BLaER1 (cell line): ENCODE measurements at regions not wholly inside any gene's neighbourhood (a gene's known extent, or its start where the extent isn't known, plus 50 kb on each side); places are given as distances from the start of the nearest gene placed in this dataset.

ENCODE experiments used
- H3K27ac ChIP-seq: shearing (Covaris generic); formaldehyde crosslinking; 2 replicates; pipeline ENCODE4 v1.8.1; 2022
- H3K27me3 ChIP-seq: shearing (Covaris generic); formaldehyde crosslinking; 2 replicates; pipeline ENCODE4 v1.8.1; 2022
- H3K36me3 ChIP-seq: shearing (Covaris generic); formaldehyde crosslinking; 2 replicates; pipeline ENCODE4 v1.8.1; 2022
- H3K4me1 ChIP-seq: shearing (Covaris generic); formaldehyde crosslinking; 2 replicates; pipeline ENCODE4 v1.8.1; 2022
- H3K4me2 ChIP-seq: shearing (Covaris generic); formaldehyde crosslinking; 2 replicates; pipeline ENCODE4 v1.8.1; 2022
- H3K4me3 ChIP-seq: shearing (Covaris generic); formaldehyde crosslinking; 2 replicates; pipeline ENCODE4 v1.8.1; 2022
- H3K9ac ChIP-seq: shearing (Covaris generic); formaldehyde crosslinking; 2 replicates; pipeline ENCODE4 v1.8.1; 2022
- H3K9me3 ChIP-seq: shearing (Covaris generic); formaldehyde crosslinking; 2 replicates; pipeline ENCODE4 v1.8.1; 2022
- H4K20me1 ChIP-seq: shearing (Covaris generic); formaldehyde crosslinking; 2 replicates; pipeline ENCODE4 v1.8.1; 2022
- Cebpa-rat ChIP-seq: shearing (Covaris generic); IDR thresholded peaks from 2 replicates; pipeline ENCODE4 v1.8.1; 2022

DNA sequence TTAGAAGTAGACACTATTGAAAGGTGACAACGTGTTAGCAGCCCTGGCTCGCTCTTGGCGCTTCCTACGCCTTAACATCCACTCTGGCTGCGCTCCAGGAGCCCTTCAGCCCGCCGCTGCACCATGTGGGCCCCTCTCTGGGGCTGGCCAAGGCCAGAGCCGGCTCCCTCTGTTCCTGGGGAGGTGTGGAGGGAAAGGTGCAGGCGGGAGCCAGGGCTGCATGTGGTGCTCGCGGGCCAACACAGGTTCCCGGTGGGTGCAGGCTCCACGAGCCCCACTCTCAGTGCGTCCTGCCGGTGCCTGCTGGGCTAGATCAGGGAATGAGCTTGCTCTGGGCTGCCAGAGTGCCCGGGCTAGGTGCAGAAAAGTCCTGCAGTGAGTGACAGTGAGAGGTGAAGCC is 1284.3 kb downstream of the OLFM4 start:
- no peaks in the 10 kb centered on the region for H3K27me3 ChIP-seq
- no peak overlapping the region for H3K4me2 ChIP-seq
- H3K9me3 ChIP-seq, result peaks cover 12% of the 10 kb centered on the region
- no peak overlapping the region for H3K4me3 ChIP-seq
- no peaks in the 10 kb centered on the region for H4K20me1 ChIP-seq
- TF ChIP-seq Cebpa-rat, result no peak
- H3K36me3 ChIP-seq, result no peaks in the 10 kb centered on the region
- H3K9ac ChIP-seq, result no peak overlapping the region
- no peaks in the 10 kb centered on the region for H3K4me1 ChIP-seq
- H3K27ac ChIP-seq, result no peak overlapping the region

DNA sequence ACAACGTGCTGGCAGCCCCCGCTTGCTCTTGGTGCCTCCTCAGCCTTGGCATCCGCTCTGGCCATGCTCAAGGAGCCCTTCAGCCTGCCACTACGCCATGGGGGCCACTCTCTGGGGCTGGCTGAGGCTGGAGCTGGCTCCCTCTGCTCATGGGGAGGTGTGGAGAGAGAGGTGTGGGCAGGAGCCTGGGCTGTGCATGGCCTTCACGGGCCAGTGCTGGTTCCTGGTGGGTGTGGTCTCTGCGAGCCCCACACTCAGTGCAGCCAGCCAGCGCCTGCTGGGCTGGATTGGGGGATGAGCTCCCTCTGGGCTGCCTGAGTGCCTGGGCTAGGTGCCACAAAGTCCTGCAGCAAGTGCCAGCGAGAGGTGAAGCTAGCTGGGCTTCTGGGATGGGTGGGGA is 1289.1 kb downstream of the OLFM4 start:
- no peak for TF ChIP-seq Cebpa-rat
- Histone ChIP-seq H3K9me3 (peaks cover 16% of the 10 kb centered on the region), H3K27ac (no peak overlapping the region), H3K4me2 (no peak overlapping the region), H3K9ac (no peak overlapping the region), H3K27me3 (no peaks in the 10 kb centered on the region), H3K36me3 (no peaks in the 10 kb centered on the region), H4K20me1 (no peaks in the 10 kb centered on the region), H3K4me1 (no peaks in the 10 kb centered on the region), H3K4me3 (no peak overlapping the region)

DNA sequence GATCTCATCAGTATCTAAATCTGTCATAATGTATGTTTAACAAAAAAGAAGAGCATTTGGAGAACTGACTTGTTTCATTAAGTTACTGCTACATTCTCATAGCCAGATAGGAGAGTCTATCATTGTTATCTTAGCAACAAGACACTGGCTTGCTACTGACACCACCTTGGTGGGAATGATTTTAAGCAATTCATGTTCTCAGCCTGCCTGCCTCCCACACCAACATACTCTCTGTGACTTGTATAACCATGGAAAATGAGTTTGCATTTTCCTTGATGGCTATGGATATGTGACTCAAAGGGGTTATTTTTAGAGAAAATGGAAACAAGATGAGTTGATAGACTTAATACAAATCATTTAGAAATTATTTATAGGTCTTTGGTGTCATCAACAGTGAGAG is 1308.9 kb downstream of the OLFM4 start:
- TF ChIP-seq Cebpa-rat, result no peak
- Histone ChIP-seq H3K4me3 (no peak overlapping the region), H3K4me2 (no peak overlapping the region)

GRCh38 chr13:54347531-54347930 is 1318.9 kb downstream of the OLFM4 start:
- Histone ChIP-seq H4K20me1 (no peaks in the 10 kb centered on the region), H3K4me1 (no peaks in the 10 kb centered on the region), H3K36me3 (no peaks in the 10 kb centered on the region), H3K27ac (no peak overlapping the region), H3K4me3 (no peak overlapping the region), H3K27me3 (no peaks in the 10 kb centered on the region), H3K9me3 (no peaks in the 10 kb centered on the region), H3K4me2 (no peak overlapping the region), H3K9ac (no peak overlapping the region)
- TF ChIP-seq Cebpa-rat, result no peak

More for the DNA sequence above, 1308.9 kb downstream of the OLFM4 start:
- H4K20me1 ChIP-seq, result no peaks in the 10 kb centered on the region
- no peaks in the 10 kb centered on the region for H3K4me1 ChIP-seq
- no peaks in the 10 kb centered on the region for H3K9me3 ChIP-seq
- no peak overlapping the region for H3K27ac ChIP-seq
- H3K27me3 ChIP-seq, result no peaks in the 10 kb centered on the region
- H3K36me3 ChIP-seq, result no peaks in the 10 kb centered on the region
- no peak overlapping the region for H3K9ac ChIP-seq

- Histone ChIP-seq H3K36me3 (no peaks in the 10 kb centered on the region), H3K4me3 (no peak overlapping the region), H3K9ac (no peak overlapping the region), H3K4me1 (no peaks in the 10 kb centered on the region), H3K4me2 (no peak overlapping the region), H3K9me3 (no peaks in the 10 kb centered on the region), H3K27ac (no peak overlapping the region), H3K27me3 (no peaks in the 10 kb centered on the region), H4K20me1 (no peaks in the 10 kb centered on the region)
- no peak for TF ChIP-seq Cebpa-rat
Observed at GRCh38 chr13:54356209-54356608, 1327.6 kb downstream of the OLFM4 start.

- Histone ChIP-seq H3K4me3 (no peak overlapping the region), H3K27me3 (no peaks in the 10 kb centered on the region), H4K20me1 (no peaks in the 10 kb centered on the region), H3K27ac (no peak overlapping the region), H3K9me3 (no peaks in the 10 kb centered on the region), H3K4me1 (no peaks in the 10 kb centered on the region), H3K4me2 (no peak overlapping the region), H3K36me3 (no peaks in the 10 kb centered on the region), H3K9ac (no peak overlapping the region)
- TF ChIP-seq Cebpa-rat, result no peak
Observed at GRCh38 chr13:54356849-54357248, 1328.2 kb downstream of the OLFM4 start.

DNA sequence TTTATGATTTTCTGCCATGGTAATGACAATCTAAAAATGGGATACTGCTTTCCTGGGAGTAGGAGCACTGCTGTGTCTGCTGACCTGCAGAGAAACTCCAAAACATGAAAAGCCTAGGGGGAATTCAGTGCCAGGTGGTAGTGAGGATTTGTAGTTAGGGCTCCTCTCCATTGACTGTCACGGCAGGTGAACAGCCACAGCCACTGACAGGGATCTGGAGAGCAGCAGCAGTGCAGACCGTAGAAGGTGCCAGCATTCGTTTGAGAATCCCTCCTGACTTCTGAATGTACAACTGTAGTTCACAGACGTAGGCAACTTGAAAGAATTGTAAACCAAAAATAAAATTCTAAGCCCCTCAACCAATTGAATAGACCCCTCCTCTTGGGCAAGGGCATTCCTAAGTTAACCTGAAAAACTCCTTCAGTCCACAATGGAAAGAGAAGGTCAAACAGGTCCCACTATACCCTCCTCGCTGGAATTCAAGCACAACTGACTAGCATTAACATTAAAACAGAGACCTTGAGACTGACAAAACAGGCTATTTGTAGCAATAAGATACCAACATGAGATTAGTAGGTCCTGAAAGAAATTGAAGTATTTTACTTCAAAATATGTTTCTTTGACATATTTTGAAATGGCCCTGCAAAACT is 1328.8 kb downstream of the OLFM4 start:
- H3K4me3 ChIP-seq, result no peak overlapping the region
- H3K27ac ChIP-seq, result no peak overlapping the region
- no peaks in the 10 kb centered on the region for H3K4me1 ChIP-seq
- no peaks in the 10 kb centered on the region for H3K36me3 ChIP-seq
- H4K20me1 ChIP-seq, result no peaks in the 10 kb centered on the region
- H3K4me2 ChIP-seq, result no peak overlapping the region
- H3K9ac ChIP-seq, result no peak overlapping the region
- TF ChIP-seq Cebpa-rat, result no peak
- no peaks in the 10 kb centered on the region for H3K27me3 ChIP-seq
- no peaks in the 10 kb centered on the region for H3K9me3 ChIP-seq

DNA sequence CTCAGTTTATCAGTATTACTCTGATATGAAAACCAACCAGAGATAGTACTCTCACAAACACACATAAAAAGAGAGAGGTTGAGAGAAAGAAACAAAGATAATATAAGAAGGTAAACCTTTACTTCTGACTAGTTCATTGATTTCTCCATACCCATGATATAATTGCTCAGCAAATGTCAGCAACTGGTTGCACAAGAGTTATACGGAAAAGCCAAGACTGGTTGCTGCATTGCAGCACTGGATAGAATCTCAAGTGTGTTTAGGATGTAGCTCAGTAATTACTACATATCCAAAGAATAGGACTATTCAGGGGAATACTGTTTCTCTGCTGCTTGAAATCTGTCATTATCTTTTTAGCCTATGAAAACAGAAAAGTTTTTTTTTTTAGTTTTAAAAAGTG is 1332.8 kb downstream of the OLFM4 start:
- Histone ChIP-seq H3K4me2 (no peak overlapping the region), H3K9me3 (no peaks in the 10 kb centered on the region), H3K36me3 (no peaks in the 10 kb centered on the region), H3K4me1 (no peaks in the 10 kb centered on the region), H3K27me3 (no peaks in the 10 kb centered on the region), H3K27ac (no peak overlapping the region), H3K4me3 (no peak overlapping the region), H4K20me1 (no peaks in the 10 kb centered on the region), H3K9ac (no peak overlapping the region)
- TF ChIP-seq Cebpa-rat, result no peak

- TF ChIP-seq Cebpa-rat, result no peak
- Histone ChIP-seq H3K9ac (no peak overlapping the region), H3K4me1 (no peaks in the 10 kb centered on the region), H3K4me2 (no peak overlapping the region), H3K4me3 (no peak overlapping the region), H3K27ac (no peak overlapping the region), H3K36me3 (no peaks in the 10 kb centered on the region), H3K9me3 (no peaks in the 10 kb centered on the region), H4K20me1 (no peaks in the 10 kb centered on the region), H3K27me3 (no peaks in the 10 kb centered on the region)
Observed at GRCh38 chr13:54366728-54367127, 1338.1 kb downstream of the OLFM4 start.

DNA sequence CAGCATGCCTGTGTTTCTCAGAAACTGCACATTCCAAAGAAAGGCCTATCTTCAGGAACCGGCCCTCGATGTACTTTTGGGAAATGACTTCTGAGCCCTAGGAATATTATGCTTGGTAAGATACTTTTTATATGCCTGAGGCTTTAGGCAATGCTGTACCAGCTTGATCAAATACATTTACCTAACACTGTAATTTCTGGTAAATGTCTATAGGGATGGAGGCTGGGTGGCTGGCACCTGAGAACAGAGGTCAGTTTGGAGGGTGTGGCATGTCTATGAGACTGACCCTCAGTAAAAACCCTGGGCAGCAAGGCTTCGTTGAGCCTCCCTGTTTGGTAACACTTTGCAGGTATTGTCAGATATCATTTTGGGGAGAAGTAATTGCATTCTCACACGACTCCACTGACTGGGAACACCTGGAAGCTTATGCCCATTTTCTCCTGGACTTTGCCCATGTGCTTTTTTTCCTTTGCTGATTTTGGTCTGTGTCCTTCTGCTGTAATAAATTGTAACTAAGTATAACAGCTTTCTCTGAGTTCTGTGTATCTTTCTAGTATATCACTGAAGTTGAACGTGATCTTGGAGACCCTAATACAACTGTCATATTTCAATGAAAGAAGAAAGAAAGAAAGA is 1339.1 kb downstream of the OLFM4 start:
- Histone ChIP-seq H3K4me1 (no peaks in the 10 kb centered on the region), H4K20me1 (no peaks in the 10 kb centered on the region), H3K9ac (no peak overlapping the region), H3K36me3 (no peaks in the 10 kb centered on the region), H3K27me3 (no peaks in the 10 kb centered on the region), H3K4me3 (no peak overlapping the region), H3K27ac (no peak overlapping the region), H3K4me2 (no peak overlapping the region), H3K9me3 (no peaks in the 10 kb centered on the region)
- TF ChIP-seq Cebpa-rat, result no peak
